Astrocyte (in vitro differentiated cells and primary cell): ENCODE measurements at regions not wholly inside any gene's neighbourhood (a gene's known extent, or its start where the extent isn't known, plus 50 kb on each side); places are given as distances from the start of the nearest gene placed in this dataset.

ENCODE experiments used
- CTCF ChIP-seq: IDR thresholded peaks from 2 replicates; pipeline ENCODE4 v1.5.1; 2011; ENCODE audit warnings: low read depth, mild to moderate bottlenecking, inconsistent platforms, low read length, moderate library complexity; ENCODE audit not compliant: insufficient read depth
- EZH2 ChIP-seq: IDR thresholded peaks from 2 replicates; pipeline ENCODE4 v1.6.1; 2012; ENCODE audit warnings: mild to moderate bottlenecking, low read length, inconsistent platforms; ENCODE audit not compliant: insufficient read depth

- no peak for TF ChIP-seq EZH2
- TF ChIP-seq CTCF: no peak
Observed at GRCh38 chr1:177705839-177706238, 264.0 kb downstream of the SEC16B start.
